GM21423 (cell line): ENCODE measurements at regions not wholly inside any gene's neighbourhood (a gene's known extent, or its start where the extent isn't known, plus 50 kb on each side); places are given as distances from the start of the nearest gene placed in this dataset.

Experiments
- ATAC-seq: cut with Tn5 transposase; IDR thresholded peaks from one replicate; pipeline ENCODE4 v1.9.1; 2021; ENCODE audit warnings: mild to moderate bottlenecking, moderate library complexity; ENCODE audit not compliant: unreplicated experiment

- ATAC-seq: no peak
These were observed 107.1 kb upstream of the ARID2 start for GRCh38 chr12:45622210-45622937.

- ATAC-seq: no peak
These were observed 106.3 kb upstream of the ARID2 start for GRCh38 chr12:45623221-45623620.

GRCh38 chr12:45623940-45624339, 105.6 kb upstream of the ARID2 start:
- ATAC-seq: no peak

GRCh38 chr12:45626965-45627364, 102.5 kb upstream of the ARID2 start:
- ATAC-seq: no peak

- ATAC-seq: no peak
These were observed 102.0 kb upstream of the ARID2 start for GRCh38 chr12:45627407-45628069.

- ATAC-seq: no peak
These were observed 100.2 kb upstream of the ARID2 start for GRCh38 chr12:45629292-45629691.

- no peak for ATAC-seq
These were observed 95.8 kb upstream of the ARID2 start for GRCh38 chr12:45633733-45634132.

GRCh38 chr12:45634273-45634917, 95.1 kb upstream of the ARID2 start:
- no peak for ATAC-seq

GRCh38 chr12:45637242-45637641, 92.3 kb upstream of the ARID2 start:
- ATAC-seq: no peak

GRCh38 chr12:45637706-45638105, 91.8 kb upstream of the ARID2 start:
- no peak for ATAC-seq

GRCh38 chr12:45638386-45638785, 91.1 kb upstream of the ARID2 start:
- no peak for ATAC-seq

GRCh38 chr12:45644541-45644940, 85.0 kb upstream of the ARID2 start:
- no peak for ATAC-seq

- no peak for ATAC-seq
These were observed 82.5 kb upstream of the ARID2 start for GRCh38 chr12:45646851-45647581.

GRCh38 chr12:45648070-45648469, 81.4 kb upstream of the ARID2 start:
- ATAC-seq: no peak

GRCh38 chr12:45651029-45651428, 78.5 kb upstream of the ARID2 start:
- ATAC-seq: no peak

GRCh38 chr12:45654002-45654665, 75.4 kb upstream of the ARID2 start:
- no peak for ATAC-seq

- peak; percentile 53 for ATAC-seq
These were observed 74.3 kb upstream of the ARID2 start for GRCh38 chr12:45655186-45655585.

- ATAC-seq: no peak
These were observed 73.8 kb upstream of the ARID2 start for GRCh38 chr12:45655743-45656142.

GRCh38 chr12:45658020-45658419, 71.5 kb upstream of the ARID2 start:
- ATAC-seq: no peak

- ATAC-seq: no peak
These were observed 69.2 kb upstream of the ARID2 start for GRCh38 chr12:45660330-45660729.

- no peak for ATAC-seq
These were observed 66.1 kb upstream of the ARID2 start for GRCh38 chr12:45663455-45663854.
